Germinal center (tissue), 1 donor: ENCODE measurements at regions not wholly inside any gene's neighbourhood (a gene's known extent, or its start where the extent isn't known, plus 50 kb on each side); places are given as distances from the start of the nearest gene placed in this dataset.
A peak's percentile ranks its signal among the peaks of the same experiment; 100 is the strongest.
"Not testable (repeated sequence)": the region's sequence is repeated elsewhere in the genome, so short reads cannot be mapped to it uniquely, and the experiment has no call there.

ENCODE experiments used
- DNase-seq: peaks from one replicate; pipeline ENCODE4 v3.0.0; 2012; ENCODE audit warnings: mixed read lengths, low spot score

- no peak for DNase-seq
Measured at GRCh38 chr15:56568466-56569167, 103.7 kb upstream of the MNS1 start.

- no peak for DNase-seq
Measured at GRCh38 chr15:56557415-56557814, 92.5 kb upstream of the MNS1 start.

- no peak for DNase-seq
Measured at GRCh38 chr15:56553486-56553885, 88.5 kb upstream of the MNS1 start.

GRCh38 chr15:56552659-56553058 is 87.7 kb upstream of the MNS1 start:
- DNase-seq: no peak

GRCh38 chr15:56540570-56540969 is 75.6 kb upstream of the MNS1 start:
- DNase-seq: not testable (repeated sequence)

GRCh38 chr15:56540157-56540556 is 75.2 kb upstream of the MNS1 start:
- DNase-seq: not testable (repeated sequence)

GRCh38 chr15:56538901-56539545 is 74.1 kb upstream of the MNS1 start:
- DNase-seq: no peak

- no peak for DNase-seq
Measured at GRCh38 chr15:56537881-56538280, 72.9 kb upstream of the MNS1 start.

GRCh38 chr15:56534728-56535127 is 69.8 kb upstream of the MNS1 start:
- DNase-seq: no peak

- DNase-seq: no peak
Measured at GRCh38 chr15:56533731-56534403, 68.9 kb upstream of the MNS1 start.

- peak; percentile 75 for DNase-seq
Measured at GRCh38 chr15:56532721-56533460, 68.0 kb upstream of the MNS1 start.

- DNase-seq: no peak
Measured at GRCh38 chr15:56530157-56530556, 65.2 kb upstream of the MNS1 start.

- no peak for DNase-seq
Measured at GRCh38 chr15:56528136-56528535, 63.2 kb upstream of the MNS1 start.

- DNase-seq: no peak
Measured at GRCh38 chr15:56524915-56525314, 60.0 kb upstream of the MNS1 start.

GRCh38 chr15:56523521-56523920 is 58.6 kb upstream of the MNS1 start:
- DNase-seq: no peak

- no peak for DNase-seq
Measured at GRCh38 chr15:56519000-56519399, 54.1 kb upstream of the MNS1 start.
